ENCODE measurements at regions not wholly inside any gene's neighbourhood (a gene's known extent, or its start where the extent isn't known, plus 50 kb on each side); places are given as distances from the start of the nearest gene placed in this dataset.
"Not testable (repeated sequence)": the region's sequence is repeated elsewhere in the genome, so short reads cannot be mapped to it uniquely, and the experiment has no call there.

DNA sequence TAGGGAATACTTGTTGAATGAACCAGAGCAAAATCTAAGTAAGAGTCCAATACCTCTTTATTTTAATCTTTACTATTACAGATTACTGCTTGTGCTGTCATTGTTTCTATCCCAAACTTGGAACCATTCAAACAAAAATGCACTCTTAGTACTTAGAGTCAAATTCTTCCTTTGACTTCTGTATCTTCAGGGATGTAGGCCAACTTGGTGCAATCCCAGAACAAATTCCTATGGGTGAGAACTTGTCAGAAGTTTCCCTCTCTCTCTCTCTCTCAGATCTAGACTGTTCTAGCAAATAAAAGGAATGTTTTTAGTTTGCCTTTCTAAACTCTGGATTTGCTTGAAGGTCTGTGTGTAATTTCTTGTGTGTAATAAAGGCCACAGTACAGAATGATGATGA is 329.0 kb upstream of the TMTC4 start:
- no peak for DNase-seq (ENCODE audit: low read depth, low spot score)

DNA sequence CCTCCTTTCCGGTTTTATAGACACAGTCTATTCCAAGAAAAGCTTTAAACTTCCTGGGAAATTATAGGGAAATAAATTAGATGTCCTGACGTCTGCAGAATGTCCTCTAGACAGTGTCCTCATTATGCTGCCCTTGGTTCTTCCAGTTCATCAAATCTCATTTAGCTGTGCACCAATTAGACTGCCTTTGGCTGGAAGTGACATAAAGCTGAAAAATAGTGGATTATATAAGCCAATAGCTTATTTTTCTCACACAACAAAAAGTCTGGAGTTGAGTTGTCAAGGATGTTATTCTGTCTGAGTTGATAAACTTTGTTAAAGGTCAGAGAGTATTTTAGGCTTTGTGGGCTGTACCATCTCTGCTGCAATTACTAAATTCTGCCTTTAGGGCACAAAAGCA is 314.8 kb upstream of the TMTC4 start:
- no peak for DNase-seq (ENCODE audit: low read depth, low spot score)

DNA sequence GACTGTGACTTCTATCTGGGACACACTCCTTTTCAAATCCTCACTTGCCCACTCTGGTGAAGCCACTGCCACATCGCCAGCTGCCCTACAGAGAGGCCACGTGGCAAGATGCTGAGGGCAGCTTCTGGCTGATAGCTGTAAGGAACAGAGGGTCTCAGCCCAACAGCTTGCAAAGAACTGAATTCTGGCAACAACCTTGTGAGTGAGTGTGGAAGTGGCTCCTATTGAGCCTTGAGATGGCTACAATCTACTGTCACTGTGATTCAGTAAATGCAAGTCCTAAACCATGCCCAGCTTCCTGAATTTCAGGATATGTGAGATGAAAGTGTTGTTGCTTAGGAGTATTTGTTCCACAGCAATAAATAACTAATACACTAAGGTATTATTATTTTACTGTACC is 314.3 kb upstream of the TMTC4 start:
- DNase-seq (ENCODE audit: low read depth, low spot score), result no peak

DNA sequence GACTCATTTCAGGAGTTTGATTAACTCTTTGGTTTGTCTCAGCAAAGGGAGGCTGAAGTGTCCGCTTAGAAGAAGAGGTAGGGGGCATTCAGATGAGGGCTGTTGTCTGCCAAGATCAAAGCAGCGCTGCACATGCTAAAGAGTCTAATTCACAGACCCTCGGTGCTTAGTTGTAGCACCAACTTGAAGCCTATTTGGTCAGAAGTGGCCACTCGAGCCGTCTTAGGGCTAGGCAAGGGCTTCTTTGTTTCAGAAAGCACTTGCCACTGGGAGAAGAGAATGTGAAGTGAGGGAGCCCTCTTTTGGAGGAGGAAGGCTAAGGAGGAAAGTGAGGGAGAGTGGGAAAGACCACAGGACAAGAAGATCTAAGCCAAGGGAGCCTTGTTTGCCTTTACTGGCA is 313.4 kb upstream of the TMTC4 start:
- DNase-seq (ENCODE audit: low read depth, low spot score), result no peak

DNA sequence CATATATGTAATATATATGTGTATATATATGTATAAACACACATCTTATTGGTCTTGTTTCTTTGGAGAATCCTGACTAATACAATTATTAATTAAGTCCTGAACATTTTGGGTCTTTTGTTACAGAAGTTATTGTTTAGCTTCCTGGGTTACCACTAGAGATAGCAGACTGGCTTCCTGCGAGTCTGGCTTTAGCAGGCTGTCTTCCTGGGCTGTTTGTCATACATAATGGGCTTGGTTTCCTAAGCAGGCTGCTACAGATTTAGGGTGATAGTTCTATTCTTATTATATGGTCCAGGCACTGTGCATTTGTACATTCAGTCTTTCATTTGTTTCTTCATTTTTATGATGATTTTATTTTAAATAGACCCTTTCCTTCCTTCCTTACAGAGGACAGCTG is 312.0 kb upstream of the TMTC4 start:
- DNase-seq (ENCODE audit: low read depth, low spot score), result no peak

DNA sequence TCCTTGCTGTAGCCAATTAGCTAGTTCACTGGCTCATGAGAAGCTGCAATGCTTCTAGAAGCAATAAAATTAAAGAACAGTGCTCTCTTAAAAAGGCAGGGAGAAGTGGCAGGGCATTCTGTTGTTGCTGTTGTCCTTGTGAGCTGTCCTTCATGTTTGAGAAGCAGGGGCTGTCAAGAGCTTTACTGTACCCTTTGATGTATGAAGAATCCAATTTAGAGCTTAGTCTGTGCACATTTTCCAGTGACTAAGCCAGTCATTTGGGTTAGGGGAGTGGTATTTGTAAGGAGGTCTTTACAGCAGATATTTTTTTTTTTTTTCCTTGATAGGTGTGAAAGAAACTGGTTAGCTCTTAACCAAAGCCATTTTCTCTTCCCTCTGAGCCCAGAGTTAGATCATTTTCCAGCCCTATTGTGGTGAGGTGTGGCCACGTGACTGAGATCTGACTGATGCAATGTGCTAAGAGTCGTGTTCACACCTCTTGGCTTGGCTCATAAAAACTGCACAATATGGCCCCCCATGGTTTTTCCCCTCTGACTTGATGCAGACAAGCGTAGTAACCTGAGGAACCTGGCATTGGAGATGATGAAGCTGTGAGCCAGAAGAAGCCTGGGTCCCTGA is 309.6 kb upstream of the TMTC4 start:
- no peak for DNase-seq (ENCODE audit: low read depth, low spot score)

DNA sequence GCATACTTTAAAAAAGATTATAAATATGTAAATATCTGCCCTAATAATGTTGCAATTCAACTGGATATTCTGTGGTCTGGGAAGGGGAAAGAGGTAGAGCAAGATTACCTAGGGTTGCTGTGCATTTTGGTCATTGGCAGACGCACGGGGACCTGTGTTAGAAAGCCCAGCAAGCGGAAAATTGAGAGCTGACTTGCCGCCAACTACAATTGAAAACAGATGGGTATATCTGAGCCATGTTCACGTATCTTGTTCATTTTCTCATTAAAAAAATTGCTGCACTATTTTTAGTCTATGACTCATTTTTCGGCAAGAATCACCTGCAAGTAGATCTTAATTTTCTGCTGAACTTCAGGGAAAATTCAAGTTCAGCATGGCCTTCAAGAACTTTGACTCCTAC is 308.5 kb upstream of the TMTC4 start:
- DNase-seq (ENCODE audit: low read depth, low spot score), result no peak

DNA sequence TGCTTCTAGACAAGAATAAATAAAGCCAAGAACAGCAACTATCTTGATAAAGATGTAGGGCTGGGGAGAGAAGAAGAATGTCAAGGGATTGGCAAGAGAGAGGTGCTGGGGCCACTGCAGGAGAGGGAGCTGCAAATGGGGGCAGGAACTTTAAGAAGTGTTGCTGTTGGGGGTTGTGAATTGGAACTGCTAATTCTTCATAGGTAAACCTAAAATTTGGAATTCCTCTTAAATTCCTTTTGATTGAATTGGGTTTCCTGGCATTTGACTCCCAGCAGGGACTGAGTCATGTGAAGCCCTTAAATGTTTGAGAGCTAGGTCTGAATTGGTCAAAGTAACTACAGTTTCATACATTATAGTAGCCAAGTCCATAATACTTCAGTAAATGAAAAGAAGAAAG is 305.6 kb upstream of the TMTC4 start:
- no peak for DNase-seq (ENCODE audit: low read depth, low spot score)

DNA sequence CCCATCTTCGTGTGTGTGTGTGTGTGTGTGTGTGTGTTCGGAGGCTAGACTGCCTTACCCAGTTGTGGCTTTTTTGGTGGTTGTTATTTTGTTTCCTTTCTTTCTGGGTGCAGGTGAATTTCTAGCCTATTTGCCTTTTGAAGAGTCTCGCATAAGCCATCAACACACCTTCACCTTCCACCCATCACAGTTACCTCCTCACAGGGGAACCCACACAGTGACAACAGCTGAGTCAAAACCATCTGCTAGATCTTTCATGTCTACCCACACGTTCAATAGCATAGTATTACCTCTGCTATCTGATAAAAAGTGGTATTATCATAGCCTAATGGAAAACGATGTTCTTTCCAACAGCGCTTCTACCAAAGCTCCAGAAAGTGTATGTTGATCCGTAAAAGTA is 303.2 kb upstream of the TMTC4 start:
- DNase-seq (ENCODE audit: low read depth, low spot score), result no peak

DNA sequence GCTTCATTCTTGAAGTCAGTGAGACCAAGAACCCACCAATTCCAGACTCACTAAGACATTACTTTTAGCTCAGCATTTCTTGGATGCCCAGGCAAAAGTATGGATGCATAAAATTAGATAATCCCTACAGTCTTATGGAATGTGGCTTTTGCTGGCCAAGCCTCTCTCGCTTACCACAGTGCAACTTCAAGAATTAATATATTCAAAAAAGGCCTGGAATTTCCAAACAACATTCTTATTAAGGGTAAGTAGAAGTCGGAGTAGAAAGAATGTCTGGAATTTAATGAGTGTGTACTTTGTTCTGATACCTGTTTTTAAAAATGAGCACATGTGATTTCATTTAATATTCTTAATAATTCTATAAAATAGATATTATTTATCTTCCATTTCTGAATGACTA is 302.4 kb upstream of the TMTC4 start:
- DNase-seq (ENCODE audit: low read depth, low spot score), result no peak

DNA sequence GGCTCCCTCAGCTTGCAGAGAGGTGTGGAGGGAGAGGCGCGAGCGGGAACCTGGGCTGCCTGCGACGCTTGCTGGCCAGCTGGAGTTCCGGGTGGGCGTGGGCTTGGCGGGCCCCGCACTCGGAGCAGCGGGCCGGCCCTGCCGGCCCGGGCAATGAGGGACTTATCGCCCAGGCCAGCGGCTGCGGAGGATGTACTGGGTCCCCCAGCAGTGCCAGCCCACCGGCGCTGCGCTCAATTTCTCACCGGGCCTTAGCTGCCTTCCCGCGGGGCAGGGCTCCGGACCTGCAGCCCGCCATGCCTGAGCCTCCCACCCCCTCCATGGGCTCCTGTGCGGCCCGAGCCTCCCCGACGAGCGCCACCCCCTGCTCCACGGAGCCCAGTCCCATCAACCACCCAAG is 301.1 kb upstream of the TMTC4 start:
- not testable (repeated sequence) for DNase-seq (ENCODE audit: low read depth, low spot score)

DNA sequence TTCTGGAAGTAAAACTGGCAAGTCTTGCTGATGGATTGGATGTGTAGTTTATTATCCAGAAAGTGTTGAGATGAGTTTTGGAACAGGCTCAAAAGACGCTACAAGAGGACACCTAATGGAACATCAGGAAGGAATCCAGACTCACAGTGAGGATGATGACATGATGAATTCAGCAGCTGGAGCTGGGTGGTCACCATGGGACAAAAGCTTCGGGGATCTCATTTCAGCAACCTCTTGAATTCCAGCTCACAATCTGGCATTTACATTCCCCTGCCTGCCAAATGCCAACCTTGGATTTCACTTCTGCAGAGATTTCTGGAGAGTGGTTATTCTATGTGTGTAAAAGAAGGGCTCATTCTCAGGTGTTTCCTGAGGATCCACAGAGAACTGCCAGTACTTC is 288.0 kb upstream of the TMTC4 start:
- DNase-seq (ENCODE audit: low read depth, low spot score), result no peak

DNA sequence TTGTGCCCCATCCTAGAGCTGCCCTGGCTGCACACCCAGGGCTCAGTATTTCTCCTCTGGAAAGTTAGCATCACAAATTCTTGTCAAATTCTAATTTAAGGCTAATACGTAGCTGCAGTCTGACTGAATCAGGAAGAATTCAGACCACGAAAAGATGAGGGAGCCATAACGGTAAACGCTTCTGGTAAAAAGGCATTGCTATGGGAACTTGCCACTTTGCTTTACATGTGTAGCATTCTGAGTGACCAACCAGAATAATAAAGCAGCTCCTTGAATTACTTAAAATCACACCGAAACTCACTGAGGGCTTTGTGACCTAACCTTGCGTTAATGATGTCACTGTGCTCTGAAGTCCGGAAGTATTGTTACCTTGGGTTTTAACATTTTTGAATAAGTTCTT is 286.6 kb upstream of the TMTC4 start:
- no peak for DNase-seq (ENCODE audit: low read depth, low spot score)

DNA sequence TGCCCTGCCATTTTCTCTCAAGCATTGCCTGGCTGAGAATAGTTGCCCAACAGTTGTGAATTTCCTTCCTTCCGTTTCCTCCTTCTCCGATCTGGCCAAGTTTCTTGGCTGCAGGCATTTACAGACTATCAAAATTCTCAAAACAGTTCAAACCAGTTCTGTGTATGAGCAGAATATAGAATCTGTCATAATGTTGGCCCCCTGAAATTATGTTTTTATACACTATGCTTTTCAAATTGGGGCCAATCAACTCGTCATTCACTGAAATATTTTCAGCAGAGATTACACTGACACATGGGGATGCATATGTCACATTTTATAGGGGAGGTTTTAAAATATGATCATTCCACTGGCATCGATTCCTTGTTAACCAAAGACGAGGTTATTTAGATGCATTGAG is 284.2 kb upstream of the TMTC4 start:
- no peak for DNase-seq (ENCODE audit: low read depth, low spot score)

DNA sequence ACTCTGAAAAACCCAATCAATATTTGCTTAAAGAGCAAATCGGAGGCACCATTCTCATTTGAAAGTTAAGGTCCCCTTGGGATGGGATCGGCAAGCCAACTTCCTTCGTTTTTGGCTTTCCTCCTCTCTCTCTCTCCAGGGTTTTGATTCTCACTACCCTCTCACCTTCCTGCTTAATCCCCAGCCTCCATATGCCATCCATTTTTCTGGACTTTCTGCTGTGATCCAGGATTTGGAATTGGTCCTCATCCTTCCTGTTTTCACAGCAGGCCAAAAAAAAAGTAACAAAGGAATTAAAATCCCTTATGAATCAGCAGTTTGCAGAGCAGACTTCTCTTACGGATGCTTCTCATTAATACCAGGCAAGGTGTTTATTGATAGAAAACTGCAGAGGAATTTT is 283.1 kb upstream of the TMTC4 start:
- no peak for DNase-seq (ENCODE audit: low read depth, low spot score)

DNA sequence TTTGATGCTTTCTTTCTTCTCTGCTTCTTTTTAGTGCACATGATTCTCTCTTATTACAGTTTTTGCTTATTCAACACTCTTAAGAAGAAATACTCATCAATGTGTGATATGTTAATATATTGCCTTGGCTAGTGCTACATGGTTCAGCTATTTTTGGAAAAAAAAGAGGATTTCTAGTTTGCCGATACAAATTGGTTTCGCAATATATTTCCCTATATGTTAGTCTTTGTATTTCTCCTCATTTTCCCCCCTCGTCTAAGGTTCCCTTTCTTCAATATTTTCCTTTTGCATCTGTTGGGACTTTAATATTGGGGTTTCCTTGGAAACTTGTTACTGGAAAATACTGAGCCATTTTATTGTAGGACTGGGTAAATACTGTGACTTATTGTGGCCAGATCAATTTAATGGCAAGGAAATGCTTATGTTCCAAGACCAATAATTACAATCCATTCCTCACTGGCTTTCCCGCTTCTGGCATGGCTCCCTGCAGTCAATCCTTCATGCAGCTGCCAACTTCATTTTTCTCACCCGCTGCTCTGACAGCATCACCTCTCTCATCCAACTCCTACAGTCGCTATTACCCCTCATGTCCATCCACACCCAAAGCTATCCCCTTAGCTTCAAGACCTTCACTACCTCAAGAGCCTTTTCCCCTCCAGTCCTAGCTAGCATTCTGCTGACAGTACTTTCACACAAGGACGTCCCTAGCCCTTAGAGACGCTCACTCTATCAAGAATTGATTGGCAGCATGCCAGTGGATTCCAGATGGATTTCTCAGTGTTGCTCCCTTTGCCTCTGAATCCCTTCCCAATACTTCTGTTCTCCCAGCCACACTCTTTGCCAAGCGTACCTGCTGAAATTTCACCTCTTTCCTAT is 280.1 kb upstream of the TMTC4 start:
- DNase-seq (ENCODE audit: low read depth, low spot score), result no peak

DNA sequence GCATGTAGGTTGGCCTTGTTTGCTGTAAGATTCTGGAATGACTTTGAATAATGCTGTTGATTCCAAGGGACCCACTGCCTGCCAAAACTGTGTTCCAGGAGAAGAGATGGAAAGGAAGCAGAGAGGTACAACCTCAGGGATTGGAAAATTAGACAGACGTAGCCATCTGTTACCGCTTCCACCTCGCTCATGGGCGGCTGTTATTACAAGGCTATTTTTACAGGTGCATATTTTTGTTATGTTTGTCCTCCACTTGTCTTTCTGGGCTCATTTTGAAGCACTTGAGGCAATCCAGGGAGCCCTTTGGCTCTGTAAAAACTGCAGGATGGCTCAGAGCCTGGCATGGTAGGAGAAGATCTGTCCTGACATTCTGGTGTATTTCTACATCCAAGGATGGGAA is 276.4 kb upstream of the TMTC4 start:
- DNase-seq (ENCODE audit: low read depth, low spot score), result no peak

DNA sequence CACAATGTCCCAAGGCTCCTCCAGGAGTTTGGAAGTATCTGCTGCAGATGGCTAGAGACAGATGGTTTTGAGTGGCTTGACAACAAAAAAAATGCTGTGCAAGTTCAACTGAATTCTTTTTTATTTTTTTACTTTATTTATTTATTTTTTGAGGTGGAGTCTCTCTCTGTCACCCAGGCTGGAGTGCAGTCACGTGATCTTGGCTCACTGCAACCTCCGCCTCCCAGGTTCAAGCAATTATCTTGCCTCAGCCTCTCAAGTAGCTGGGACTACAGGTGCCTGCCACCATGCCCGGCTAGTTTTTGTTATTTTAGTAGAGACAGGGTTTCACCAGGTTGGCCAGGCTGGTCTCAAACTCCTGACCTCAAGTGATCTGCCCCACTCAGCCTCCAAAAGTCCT is 274.3 kb upstream of the TMTC4 start:
- DNase-seq (ENCODE audit: low read depth, low spot score), result not testable (repeated sequence)

DNA sequence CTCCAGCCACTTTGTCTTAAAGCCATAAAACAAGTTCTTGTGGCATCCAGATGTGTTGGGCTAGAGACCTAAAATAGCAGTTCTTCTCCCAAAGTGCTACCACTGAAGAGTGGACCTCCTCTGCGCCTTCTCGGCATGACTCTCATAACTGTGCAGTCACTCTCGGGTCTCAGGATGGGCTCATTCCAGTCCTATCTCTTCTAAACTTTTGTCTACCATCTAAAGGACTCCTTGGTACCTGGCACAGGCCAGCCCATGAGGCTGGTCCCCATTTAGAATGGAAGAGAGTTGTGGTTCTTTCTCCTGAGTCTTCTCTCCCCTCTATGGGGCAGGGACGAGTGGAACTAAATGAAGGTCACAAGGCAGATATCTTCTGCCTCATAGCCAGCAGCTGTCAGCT is 272.0 kb upstream of the TMTC4 start:
- DNase-seq (ENCODE audit: low read depth, low spot score), result no peak

DNA sequence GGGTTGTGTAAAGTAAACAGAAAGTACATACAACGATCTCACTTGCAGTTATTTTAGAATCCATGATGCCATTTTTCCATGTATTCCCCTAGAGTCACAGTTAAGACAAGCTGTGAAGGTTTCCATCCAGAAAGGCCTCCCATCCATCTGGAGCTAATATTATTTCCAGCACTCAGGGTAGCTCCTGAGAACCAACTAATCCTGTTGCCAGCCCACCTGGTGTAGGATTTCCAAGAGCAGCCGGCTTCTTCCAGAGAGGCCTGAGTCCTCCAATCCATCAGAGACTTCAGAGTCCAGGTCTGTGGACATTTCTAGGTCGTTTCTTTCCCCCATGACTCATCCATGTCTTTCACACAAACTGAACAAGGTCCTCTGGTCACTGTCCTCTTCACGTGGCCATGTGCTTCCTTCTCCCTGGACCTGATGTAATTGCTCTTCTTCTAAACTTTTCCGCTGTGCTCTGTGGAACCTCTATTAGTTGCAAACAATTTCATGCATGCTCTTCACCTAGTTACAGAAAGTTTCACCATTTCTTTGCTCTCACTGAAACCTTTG is 270.3 kb upstream of the TMTC4 start:
- DNase-seq (ENCODE audit: low read depth, low spot score), result no peak

DNA sequence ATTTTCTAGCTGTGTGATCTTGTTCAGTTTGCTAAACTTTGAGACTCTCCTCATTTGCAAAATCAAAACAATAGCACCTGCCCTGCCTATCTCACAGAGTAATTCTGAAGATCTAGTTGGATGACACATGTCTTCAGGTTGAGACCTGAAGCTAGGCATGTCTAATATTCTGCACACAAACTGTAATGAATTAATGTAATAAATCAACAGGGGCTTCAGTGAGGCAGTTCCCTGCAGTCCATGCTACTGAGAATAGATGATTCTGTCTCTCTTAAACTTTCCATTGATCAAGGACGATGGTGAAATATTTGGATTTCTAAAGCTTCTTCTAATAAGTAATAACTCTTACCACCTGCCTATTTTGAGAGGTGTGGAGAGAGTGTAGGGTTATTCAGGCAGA is 268.1 kb upstream of the TMTC4 start:
- DNase-seq (ENCODE audit: low read depth, low spot score), result no peak

DNA sequence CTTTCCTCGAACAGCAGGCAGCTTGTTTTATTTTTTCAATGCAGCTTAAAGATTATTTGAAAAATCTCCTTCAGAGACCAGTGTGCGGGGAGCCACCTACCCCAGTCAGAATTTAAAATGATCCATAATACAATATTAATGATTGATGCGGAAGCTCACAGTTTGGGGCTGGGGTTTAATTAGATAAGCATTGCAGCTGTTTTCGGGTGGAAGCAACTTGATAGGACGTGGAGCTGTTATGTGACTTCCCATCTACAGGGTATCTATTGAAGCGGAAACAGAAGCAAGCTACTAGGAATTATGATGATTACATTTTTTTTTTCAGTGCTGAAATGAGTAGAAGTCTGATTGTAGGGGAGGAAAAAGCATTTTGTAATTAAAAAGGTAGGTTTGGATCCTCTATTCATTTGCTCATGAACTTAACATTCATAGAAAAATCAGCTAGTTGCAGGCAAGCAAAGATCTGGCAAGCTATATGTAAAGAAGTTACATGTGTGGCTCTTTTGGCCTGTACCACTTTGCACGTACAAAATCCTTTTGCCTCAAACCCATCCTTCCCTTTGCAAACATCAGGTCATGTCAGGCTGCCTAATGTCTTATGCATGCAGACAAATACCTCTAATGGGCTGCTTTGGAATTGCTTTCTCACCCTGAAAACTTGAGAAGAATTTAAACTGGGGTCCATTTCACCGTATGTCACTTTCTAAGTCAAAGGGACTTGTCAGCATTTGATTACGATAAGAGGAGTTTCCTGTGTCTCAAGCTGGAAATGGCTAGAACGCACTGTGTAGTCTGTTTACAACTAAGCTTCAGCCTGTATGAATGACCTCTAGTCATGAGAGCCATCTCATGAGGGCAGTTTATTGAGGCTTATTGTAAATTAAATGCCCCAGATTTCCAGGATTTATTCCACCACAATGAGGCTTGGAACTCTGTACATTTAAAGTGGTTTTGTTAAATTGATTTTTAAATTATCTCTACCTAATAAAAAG is 267.1 kb upstream of the TMTC4 start:
- DNase-seq (ENCODE audit: low read depth, low spot score), result no peak

Measured in brain pericyte (primary cell).